ENCODE measurements at regions not wholly inside any gene's neighbourhood (a gene's known extent, or its start where the extent isn't known, plus 50 kb on each side); places are given as distances from the start of the nearest gene placed in this dataset.

DNA sequence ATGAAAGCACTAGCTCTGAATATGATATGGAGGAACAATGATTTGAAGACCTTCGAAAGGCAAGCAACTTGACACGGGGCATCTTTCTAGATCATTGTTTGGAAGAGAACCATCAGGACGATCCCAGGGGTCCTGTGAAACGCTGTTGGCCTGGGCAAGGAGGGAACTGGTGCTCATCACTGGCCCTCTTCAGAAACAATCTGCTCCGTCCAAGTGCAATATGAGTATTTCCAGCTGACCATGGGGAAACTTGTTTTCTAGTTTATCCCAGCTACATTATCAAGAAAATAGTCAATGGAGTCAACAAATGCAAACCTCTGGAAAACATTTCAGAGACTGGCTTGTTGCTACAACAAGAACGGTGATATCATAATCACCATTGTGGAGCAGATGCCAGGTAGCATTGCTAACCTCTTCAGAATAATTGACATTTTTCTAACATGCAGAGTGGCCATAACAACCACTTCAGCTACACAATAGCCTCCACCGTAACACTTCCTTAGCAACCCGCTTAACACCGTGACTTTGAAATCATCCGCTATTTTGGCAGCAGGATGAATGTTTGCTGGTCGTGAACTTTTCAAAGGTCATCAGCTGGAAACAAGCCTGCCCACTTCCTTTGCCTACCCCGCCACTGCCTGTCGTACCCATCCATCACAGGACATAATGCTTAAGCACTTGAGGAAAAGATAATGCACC is 112.0 kb upstream of the PDE10A start:
- TF ChIP-seq, protein P1, sequence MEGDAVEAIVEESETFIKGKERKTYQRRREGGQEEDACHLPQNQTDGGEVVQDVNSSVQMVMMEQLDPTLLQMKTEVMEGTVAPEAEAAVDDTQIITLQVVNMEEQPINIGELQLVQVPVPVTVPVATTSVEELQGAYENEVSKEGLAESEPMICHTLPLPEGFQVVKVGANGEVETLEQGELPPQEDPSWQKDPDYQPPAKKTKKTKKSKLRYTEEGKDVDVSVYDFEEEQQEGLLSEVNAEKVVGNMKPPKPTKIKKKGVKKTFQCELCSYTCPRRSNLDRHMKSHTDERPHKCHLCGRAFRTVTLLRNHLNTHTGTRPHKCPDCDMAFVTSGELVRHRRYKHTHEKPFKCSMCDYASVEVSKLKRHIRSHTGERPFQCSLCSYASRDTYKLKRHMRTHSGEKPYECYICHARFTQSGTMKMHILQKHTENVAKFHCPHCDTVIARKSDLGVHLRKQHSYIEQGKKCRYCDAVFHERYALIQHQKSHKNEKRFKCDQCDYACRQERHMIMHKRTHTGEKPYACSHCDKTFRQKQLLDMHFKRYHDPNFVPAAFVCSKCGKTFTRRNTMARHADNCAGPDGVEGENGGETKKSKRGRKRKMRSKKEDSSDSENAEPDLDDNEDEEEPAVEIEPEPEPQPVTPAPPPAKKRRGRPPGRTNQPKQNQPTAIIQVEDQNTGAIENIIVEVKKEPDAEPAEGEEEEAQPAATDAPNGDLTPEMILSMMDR (IDR thresholded peaks at IDR 0.05; ENCODE audit: extremely low read depth, missing control alignments) = no peak
- no peak for DNase-seq (ENCODE audit: low spot score)

DNA sequence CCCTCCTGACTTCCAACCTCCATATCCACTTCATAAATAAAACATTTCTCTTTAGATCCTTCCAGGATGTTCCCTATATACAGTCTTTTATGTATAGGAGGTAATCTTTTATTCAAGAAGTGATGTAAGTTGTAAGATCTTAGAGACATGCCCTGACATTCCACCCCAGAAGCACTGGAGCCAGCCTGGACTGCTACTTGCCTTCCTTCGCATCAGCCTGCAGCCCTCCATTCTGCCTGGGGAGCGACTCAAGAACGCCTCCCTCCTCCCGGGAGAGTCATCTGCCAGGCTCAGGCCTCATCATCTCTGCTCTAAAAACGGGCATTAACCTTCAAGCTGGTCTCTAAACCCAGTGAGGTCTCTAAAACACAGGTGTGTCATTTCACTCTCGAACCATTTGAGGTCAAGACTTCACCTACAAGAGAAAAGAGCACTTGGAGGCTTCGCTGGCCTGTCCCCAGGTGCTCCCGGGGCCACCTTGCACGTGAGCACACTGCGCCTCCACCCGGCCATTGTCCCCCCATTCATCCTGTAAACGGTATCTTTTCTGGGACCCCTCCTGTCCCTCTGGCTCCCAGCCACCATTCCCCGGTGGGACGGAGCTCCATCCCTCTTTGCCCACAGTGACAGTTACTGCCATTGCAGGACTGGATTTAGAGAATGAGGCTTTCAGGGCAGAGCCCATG is 107.5 kb upstream of the PDE10A start:
- TF ChIP-seq, protein P1 (IDR thresholded peaks at IDR 0.05; ENCODE audit: extremely low read depth, missing control alignments) = no peak

DNA sequence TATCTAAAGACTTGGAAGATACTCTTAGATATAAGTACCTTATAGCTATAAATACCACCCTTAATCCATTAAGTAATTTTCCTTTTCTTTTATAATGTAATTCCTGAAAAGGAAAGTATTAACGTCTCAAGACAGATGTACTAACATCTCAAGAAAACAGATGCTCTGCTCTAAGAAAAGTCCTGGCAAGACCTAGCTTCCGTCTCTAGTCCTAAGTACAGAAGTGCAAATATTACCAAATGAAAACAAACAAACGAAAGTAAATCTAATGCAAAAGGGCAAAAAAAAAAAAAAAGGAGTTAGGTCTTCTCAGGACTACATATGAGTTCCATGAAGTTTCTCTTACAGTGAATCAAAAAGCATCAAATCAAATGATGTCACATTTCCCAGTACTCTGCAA is 106.8 kb upstream of the PDE10A start:
- DNase-seq (ENCODE audit: low spot score) = no peak
- TF ChIP-seq, protein P1 (IDR thresholded peaks at IDR 0.05; ENCODE audit: extremely low read depth, missing control alignments) = no peak

More for the DNA sequence above, 107.5 kb upstream of the PDE10A start:
- no peak for DNase-seq (ENCODE audit: low spot score)

DNA sequence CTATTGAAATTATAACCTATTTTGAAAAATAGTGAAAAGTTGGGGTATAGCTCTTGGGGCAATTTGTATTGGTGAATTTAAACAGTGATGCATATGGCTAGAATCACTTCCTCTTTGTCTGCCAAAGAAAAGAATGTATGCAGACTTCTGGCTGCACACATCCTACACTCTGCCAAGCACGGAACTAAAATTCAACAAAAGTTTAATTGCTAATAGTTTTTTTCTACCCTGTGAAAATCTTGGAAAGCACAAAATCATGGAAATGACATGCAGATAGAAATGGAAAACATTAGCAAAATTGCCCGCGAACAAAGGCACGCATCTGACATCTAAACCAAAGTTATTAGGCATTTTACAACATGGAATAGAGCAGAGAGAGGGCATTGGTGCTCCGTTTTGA is 106.4 kb upstream of the PDE10A start:
- TF ChIP-seq, protein P1 (IDR thresholded peaks at IDR 0.05; ENCODE audit: extremely low read depth, missing control alignments) = no peak

DNA sequence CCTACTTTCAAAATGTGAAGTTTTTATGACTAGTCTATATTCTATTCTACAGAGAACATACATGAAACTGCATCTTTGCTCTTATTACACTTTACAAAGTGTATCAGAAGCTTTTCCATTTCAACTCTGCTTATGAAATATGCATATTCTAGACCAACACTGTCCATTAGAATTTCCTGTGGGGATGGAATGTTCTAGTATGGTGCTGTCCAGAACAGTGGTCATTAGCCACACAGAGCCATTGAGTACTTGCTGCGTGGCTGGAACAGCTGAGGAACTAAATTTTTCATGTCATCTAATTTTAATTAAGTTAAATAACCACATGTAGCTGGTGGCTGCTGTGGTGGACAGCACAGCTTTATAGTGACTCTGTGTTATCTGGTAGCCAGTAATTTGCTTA is 105.9 kb upstream of the PDE10A start:
- TF ChIP-seq, protein P1 (IDR thresholded peaks at IDR 0.05; ENCODE audit: extremely low read depth, missing control alignments) = no peak
- no peak for DNase-seq (ENCODE audit: low spot score)

More for the DNA sequence above, 106.4 kb upstream of the PDE10A start:
- DNase-seq (ENCODE audit: low spot score) = no peak

DNA sequence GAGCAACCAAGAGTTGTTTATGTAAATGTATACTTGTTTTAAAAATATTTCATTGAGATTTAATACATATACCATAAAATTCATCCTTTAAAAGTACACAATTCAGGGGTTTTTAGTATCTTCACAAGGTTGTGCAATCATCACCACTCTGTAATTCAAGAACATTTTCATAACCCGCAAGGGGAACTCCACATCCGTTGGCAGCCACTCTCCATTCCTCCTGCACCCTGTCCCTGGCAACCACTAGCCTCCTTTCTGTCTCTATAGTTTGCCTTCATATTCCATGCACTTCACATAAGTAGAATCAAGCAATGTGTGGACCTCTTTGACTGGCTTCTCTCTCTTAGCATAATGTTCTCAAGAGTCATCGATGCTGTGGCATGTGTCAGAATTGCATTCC is 104.2 kb upstream of the PDE10A start:
- DNase-seq (ENCODE audit: low spot score) = no peak
- TF ChIP-seq, protein P1 (IDR thresholded peaks at IDR 0.05; ENCODE audit: extremely low read depth, missing control alignments) = no peak

DNA sequence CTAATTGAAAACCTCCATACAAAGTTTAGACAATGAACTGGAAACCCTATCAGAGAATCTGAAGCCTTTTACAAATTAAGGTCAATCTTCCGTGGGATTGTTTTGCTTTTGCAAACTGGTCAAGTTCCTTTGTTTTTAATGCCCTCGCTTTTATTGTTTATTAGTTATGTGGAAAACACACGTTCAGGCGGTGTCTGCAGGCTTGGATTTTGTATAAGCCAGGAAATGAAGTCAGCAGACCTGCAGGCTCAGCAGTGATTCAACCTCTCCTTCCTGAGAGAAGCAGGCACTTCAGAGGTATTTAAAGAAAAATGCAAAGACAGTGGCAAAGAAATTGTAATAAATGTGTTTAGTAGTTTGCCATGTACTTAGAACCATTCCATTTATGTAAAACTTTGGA is 103.4 kb upstream of the PDE10A start:
- TF ChIP-seq, protein P1 (IDR thresholded peaks at IDR 0.05; ENCODE audit: extremely low read depth, missing control alignments) = no peak
- no peak for DNase-seq (ENCODE audit: low spot score)

Measured in GM20000 (cell line).